Stimulated activated CD4-positive, alpha-beta T cell treated with anti-CD3 and anti-CD28 coated beads, Interleukin-12 subunit alpha, Interleukin-12 subunit beta, amount 100 ng/mL, for 24 hours (primary cell): ENCODE measurements at regions not wholly inside any gene's neighbourhood (a gene's known extent, or its start where the extent isn't known, plus 50 kb on each side); places are given as distances from the start of the nearest gene placed in this dataset.

Source experiments
- DNase-seq, 2 experiments: peaks; one replicate each; pipeline ENCODE4 v3.0.0-alpha.2; 2020; ENCODE audit warnings: low read depth in 2 of 2

DNA sequence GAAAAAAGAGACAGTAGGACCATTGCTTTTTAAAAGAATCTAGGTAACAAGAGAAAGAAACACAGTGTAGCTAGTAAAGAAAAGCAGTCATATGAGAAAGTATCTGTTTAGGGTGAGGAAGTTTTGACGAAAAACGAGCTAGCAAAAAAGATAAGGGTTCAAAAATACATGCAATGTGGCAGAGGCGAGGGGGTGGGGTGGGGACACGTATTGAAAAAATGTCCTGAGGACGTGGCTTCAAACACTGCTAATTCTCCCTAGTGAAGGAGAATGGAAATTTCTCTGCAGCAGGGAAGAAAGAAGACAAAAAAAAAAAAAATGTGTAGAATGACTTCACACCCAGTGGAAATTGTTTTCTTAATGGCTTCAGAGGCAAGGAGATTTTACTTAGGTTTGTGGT lies 856.4 kb upstream of the INTU start:
- DNase-seq, result no peak

DNA sequence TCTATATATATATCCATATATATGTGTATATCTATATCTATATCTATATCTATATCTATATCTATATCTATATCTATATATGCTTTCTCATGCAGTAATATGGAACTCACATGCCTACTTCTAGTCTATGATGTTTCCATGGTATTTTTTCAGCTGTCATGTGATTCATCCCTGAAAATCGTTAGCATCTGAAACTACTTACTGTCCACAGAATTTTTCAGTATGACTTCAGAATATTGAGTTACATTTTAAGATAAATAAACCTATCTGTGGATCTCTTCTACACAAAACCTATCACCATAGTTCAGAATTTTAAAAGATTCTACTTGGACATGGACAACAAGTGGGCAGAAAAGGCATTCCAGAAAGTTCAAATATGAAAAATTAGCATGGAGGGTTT lies 855.1 kb upstream of the INTU start:
- no peak for DNase-seq

DNA sequence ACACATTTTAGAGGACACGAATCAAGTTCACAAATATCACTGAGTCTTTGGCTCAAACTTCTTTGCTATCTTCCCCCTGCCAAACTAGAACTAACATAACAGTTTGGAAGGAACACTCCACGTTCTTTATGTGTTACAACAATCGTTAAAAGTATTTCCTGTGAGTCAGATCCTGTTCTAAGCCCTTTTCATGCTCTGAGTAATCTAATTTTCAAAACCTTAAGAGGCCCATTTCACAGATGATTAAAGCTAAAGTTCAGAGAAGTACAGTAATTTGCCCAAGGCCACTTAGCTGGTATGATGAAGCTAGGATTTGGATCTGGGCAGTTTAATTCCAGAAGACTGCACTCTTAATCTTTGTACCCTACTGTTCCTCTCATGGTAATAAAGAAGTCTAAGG lies 854.4 kb upstream of the INTU start:
- DNase-seq, result no peak

DNA sequence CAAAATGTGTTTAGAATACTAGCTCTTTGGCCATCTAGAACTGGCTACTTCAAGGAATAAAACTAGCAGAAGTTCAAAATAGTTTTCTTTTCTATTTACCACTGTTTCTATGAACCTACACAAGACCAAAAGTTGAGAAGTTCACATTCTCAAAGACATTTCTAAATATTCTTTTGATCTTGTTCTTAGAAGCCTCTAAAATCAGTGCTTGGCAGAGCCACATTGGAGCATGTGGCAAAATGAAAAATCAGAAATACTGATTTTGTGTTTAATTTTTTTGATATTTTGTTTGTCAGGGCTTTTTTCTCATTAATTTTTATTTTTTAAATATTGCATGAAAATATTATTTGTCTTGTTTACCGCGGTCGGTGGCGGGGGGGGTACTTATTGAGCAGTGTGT lies 853.8 kb upstream of the INTU start:
- no peak for DNase-seq

DNA sequence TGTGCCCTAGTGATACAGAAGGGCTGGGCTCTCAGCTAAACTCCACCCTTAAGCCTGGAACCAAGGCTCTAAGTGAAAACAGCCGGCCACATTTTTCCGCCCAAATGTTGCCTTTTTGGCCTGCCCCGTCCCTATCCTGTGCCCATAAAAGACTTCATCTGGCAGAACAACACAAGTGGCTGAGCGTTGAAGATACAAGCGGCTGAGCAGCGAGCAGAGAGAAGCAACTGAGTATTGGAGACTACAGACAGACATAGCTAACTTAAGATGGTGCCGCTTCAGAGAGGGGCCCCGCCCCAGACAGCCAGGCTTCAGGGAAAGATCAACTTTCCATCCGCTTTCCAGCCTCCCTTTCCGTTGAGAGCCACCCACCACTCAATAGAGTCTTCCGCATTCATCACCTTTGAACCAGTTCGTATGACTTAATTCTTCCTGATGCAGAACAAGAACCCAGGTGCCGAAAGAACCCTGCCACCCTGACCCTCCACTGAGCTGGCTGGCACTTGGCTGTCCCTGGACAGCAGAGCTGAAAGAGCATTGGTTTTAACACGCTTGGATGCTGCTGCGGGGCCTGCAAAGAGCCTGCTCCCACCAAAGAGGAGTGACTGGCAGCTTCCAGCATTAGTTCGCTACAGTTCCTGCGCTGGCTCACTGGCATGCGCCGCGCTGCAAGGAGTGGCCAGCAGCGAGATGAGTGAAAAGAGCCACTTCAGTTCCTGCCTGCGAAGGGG lies 853.2 kb upstream of the INTU start:
- no peak for DNase-seq

DNA sequence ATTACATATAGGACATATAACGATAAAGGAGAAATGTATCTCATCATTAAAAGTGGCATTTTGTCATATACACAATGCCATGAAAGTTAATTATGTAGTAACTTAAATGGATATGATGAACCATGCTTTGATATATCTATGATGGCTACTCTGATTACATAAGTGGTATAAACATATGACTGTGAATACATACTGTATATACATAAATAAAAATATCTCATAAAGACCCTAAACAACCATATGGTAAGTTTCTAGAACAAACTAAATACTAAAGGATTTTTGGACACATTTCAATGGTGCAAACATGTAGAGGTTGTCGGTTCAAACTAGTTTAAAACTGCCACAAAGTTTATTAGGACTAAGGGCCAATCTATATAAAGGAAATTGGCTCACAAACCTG lies 849.6 kb upstream of the INTU start:
- DNase-seq, result no peak

DNA sequence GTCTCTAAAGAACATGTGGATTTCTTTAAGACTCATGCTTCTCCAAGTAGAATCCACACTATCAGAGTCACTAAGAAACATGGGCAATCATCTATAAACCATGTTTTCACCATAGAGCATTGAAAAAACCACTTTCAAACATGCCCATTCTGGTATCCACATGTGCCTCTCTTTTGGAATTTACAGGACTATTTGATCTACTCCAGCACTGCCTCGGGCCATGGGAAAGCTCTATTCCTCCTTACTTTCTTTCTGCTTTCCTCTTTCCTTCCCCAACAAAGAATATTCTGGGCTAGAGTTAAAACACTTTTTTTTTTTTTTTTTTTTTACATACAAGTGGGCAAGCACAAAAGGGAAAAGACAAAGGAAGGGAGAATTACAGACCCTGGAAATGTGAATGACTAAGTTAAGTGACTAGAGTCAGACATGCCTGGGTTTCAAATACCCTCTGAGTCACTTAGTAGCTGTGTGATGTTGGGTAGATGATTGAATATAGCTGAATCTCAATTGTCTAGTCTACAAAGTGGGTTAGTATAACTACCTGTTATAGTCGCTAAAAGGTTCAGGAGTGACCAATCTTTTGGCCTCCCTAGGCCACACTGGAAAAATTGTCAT lies 847.7 kb upstream of the INTU start:
- DNase-seq, result no peak

DNA sequence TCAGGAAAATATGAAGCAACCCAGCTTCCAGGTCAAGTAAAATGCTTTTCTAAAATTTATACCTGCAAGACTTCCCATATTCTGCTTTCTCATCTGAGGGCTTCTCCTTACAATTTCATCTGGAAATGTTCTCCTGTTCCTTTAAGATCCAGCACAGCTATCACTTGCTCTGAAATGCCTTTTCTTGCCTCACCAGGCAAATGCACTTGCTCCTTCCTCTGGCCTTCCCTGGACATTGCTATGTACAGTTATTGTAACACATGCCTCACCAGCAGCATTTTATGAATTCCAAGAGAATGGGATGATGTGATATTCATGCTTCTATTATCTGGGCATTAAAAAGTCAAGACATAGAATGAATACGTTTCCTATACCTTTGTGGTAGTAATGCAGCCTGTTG lies 842.1 kb upstream of the INTU start:
- DNase-seq, result no peak

DNA sequence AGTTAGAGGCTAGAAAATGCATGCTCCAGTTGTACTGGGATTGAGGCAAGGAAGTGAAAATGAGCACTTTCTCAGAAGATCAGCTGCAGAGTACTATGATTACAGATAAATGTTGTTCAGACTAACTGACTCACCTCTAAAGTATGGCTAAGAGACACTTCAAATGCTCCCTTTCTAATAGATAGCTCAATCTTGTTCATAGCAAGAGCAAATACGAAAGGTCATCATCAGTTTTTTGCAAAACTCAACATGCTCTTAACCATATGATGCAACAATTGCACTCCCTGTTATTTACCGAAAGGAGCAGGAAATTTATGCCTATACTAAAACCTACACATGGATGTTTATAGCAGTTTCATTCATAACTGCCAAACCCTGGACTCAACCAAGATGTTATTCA lies 838.4 kb upstream of the INTU start:
- DNase-seq, result no peak

DNA sequence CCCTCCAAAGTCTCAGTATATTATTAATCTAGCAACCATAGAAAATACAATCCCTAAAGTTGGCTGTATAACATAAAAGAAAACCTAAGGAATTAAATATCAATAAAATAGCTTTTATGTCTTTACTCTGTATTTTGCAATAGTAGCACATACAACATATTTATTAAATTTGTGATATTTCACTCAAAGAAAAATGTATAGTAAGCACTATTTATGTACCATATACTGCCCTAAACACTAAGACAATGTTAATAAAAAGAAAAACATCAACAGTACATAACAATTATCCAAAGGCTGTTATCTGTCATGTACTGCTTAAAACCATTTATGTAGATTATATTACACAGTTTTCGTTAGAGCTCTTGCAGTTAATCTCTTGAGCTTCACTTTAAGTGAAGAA lies 834.5 kb upstream of the INTU start:
- no peak for DNase-seq

DNA sequence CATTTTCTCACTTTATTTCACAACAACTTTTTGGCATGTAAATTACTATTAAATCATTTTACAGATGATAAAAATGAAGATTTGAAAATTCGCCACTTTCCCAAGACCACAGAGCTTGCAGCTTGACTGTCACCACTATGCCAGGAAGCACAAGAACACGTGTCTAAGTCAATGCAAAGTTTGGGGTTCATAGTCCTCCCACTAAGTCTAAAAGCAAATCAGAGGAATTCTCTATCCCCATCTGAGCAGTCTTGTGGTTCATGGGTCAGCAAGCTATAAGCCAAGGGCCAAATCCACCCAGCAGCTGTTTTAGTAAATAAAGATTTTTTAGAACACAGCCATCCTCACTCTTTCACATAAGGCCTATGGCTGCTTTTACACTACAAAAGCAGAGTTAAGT lies 833.3 kb upstream of the INTU start:
- no peak for DNase-seq

DNA sequence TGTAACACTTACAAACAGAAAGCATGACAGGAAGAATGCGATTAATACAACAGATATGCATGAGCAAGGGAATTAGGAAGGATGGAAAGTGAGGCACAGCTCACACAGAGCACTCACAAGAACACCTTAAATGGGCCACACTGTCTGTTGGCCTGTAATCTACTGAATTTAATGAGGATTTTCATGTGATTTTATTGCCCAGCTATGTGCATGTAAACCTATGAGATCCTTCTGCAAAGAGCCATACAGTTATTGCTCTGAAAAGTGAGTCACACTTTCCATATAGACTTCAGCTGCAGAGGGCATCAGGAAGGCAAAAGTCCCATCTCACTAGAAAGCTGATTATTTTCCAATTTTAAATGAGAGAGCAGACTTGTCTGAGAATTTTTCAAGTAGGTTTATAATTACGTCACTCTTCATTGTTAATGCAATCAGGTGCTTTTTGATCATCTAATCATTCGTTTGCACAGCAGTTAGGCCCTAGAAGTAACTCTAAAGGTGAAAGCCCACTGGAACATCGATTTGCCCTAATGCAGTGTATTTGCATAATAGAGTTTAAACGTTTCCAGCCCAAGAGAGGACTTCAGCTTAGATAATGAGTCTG lies 832.7 kb upstream of the INTU start:
- no peak for DNase-seq

DNA sequence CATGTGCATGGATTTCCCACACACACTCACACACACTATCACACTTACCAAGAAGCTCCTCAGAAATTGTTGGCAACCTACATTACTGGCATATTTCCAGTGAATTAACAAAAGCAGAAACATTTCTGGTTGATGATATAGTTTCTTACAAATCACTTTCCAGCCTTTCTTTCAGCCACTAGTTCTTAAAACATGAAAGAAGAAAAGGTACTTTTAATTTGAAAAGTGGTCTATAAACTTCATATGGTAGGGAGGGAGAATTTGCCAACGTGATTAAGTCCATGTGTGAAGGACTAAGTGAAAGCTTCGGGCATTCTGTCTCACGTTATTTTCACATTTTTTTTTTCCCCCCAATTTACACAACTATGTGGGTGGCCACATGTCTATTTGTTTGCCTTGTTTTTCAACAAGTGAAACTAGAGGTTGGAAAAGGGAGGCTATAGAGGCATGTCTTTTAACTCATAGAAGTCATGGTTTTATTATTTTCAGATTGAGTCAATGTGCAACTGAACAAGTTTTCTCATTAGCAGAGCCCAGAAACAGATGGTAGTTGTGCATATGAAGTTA lies 832.1 kb upstream of the INTU start:
- DNase-seq, result no peak

DNA sequence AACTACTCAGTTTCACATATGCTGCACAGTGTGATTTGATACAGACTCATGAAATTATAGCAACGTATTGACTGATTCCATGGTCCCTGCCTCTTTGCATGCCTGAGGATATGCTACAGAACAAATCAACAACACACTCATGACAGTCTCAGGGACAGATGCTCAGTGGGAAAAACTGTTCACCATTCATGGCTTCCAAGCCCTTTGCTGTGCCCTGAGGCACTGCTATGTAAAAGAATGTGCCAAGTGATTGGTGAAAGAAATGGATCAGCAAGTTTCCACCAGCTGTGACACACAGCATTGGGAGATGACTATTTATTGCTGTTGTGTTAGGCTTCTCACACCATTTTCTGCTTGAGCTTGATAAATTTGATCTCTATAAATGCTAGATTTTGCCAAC lies 825.6 kb upstream of the INTU start:
- no peak for DNase-seq

DNA sequence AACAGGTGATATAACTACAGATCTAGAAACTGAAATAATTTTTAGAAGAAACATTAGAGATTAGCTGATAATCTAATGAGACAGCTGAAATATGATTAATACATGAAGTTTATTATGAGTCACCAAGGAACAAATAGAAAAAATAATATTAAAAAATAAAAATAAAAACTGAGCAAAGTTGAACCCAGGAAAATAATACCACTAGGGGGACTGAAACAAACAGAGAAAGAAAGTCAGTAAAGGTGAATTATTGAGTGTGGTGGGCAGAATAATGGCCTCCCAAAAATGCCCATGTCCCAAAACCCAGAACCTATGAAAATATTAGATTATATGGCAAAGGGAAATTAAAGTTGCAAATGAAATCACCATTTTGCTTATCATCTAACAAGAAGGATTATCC lies 820.7 kb upstream of the INTU start:
- DNase-seq, result no peak

DNA sequence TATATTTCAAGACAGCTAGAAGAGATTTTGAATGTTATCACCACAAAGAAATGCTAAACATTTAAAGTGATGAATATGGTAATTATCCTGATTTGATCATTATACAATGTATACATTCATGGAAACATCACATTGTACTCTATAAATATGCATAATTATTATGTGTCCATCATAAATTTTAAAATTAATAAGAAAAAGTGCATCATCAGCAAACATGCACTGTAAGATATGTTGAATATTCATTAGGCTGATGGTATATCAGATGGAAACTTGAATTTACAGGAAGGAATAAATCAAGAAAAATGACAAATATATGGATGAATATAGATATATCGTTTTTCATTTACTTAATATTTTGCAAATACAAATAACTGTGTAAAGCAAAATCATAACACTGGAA lies 812.1 kb upstream of the INTU start:
- no peak for DNase-seq

DNA sequence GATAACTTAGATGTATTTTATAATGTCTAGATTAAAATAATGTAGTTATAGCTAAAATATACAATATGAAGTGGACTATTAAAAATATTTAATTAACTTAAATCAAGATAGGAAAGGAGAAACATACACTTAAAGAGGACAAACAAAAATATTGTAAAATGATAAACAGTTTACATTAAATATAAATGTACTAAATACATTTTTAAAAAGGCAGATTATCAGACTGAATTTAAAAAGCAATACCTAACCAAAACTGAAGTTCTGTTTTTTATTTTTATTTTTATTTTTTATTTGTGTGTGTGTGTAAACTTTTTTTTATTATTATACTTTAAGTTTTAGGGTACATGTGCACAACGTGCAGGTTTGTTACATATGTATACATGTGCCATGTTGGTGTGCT lies 811.6 kb upstream of the INTU start:
- no peak for DNase-seq

DNA sequence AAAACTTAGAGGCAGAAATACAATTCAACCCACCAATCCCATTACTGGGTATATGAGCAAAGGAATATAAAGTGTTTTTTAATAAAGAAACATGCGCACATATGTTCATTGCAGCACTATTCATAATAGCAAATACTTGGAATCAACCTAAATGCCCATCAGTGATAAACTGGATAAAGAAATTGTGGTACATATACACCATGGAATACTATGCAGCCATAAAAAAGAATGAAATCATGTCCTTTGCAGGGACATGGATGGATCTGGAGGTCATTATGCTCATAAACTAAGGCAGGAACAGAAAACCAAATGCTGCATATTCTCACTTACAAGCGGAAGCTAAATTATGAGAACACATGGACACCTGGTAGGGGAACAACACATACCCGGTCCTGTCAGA lies 807.7 kb upstream of the INTU start:
- no peak for DNase-seq

DNA sequence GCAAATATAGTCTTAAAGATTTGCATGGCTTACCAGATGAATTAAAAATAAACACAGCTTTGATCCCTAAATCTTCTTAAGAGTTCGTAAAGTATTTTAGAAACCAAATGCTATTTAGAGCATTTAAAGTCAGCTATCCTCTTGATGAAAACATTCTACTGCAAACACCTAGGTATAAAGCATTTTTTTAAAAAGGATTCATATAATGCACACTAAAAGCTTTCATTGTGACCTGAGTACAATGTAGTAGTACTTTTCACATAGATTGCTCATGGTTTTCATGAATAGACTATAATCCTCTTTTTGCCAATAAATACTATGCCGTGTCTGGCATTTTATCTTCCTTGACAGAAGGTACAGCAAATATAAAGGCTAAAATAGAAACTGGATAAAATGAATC lies 805.1 kb upstream of the INTU start:
- DNase-seq, result no peak

DNA sequence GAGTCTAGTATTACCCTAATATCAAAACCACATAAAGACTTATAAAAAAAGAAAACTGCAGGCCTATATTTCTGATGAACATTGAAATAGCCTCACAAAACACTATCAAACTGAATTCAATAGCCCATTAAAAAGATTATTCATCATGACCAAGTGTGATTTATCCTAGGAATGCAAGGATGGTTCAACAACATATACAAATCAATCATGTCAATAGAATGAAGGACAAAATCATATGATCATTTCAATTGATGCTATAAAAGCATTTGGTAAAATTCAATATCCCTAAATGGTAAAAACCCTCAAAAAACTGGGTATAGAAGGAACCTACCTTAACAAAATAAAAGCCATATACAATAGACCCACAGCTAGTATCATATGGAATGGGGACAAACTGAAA lies 797.9 kb upstream of the INTU start:
- DNase-seq, result no peak

DNA sequence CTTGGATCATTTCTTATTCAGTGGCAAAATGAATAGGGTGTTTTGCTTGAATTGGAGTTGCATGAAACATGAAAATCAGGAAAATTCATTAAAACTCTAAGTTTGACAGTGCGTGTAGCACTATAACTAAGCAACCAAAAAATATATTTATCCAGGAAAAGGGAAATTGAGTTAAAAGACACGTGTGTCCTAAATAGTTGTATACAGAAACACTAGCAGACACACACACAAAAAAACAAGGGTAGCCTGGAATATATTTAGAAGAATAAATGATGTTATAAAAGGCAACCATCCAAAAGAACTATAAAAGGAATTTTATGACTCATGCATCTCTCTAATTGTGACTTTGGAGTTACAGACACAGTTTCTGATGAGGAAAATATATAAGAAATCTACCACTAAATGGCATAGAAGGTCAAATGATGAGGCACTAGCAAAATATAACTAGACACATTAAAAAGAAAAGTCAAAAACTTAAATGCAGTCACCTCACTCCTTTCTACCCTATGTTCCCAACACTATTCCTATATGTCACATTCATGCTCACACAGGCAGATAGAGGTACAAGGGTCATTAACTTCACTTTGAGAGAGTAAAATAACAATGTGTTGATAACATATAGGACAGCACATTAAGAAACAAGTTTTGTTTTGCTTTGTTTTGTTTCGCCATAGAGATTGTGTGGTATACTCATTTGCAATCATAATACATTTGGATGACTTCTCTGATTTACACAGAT lies 793.6 kb upstream of the INTU start:
- DNase-seq, result no peak

DNA sequence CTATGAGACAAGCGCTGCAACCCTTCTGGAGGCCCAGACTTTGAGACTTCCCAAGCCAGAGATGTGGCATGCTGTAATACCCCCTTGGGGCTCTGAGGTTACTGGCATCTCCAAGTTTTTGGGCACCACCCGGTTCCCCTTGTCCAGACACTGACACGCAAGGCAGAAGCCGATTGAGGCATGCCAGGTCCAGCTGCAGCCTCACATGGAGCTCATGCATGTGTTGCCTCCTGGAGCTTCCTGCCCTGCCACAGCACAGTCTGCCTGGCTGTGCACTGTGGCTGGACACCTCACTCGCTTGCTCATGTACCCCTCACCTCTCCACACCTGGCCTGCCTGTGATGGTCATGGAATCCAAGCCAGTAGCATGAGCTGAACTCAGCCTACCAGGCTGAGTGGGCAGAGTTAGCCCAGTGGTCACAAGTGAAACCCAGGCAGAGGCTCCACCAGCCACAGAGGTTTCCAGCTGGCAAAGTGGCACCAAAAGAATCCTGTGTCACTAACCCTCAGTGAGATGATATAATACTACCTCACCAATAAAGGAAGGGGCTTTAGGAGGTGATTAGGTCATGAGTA lies 789.2 kb upstream of the INTU start:
- DNase-seq, result no peak
